Activated CD8-positive, alpha-beta memory T cell treated with anti-CD3 and anti-CD28 coated beads, Interleukin-2, amount 50 U/mL, for 1 hour (primary cell): ENCODE measurements at regions not wholly inside any gene's neighbourhood (a gene's known extent, or its start where the extent isn't known, plus 50 kb on each side); places are given as distances from the start of the nearest gene placed in this dataset.
"Not testable (repeated sequence)": the region's sequence is repeated elsewhere in the genome, so short reads cannot be mapped to it uniquely, and the experiment has no call there.

ENCODE experiments used
- DNase-seq: peaks from one replicate; pipeline ENCODE4 v3.0.0-alpha.2; 2020; ENCODE audit errors: extremely low read depth

GRCh38 chr9:36521148-36521547, 51.5 kb upstream of the MELK start:
- no peak for DNase-seq

GRCh38 chr9:36517131-36517530, 55.6 kb upstream of the MELK start:
- DNase-seq, result no peak

- DNase-seq, result no peak
These were observed 68.5 kb upstream of the MELK start for GRCh38 chr9:36504156-36504555.

GRCh38 chr9:36503172-36504088, 69.3 kb upstream of the MELK start:
- DNase-seq, result no peak

- no peak for DNase-seq
These were observed 71.0 kb upstream of the MELK start for GRCh38 chr9:36501727-36502126.

GRCh38 chr9:36500931-36501330, 71.8 kb upstream of the MELK start:
- not testable (repeated sequence) for DNase-seq

GRCh38 chr9:36499174-36499890, 73.4 kb upstream of the MELK start:
- no peak for DNase-seq

- DNase-seq, result not testable (repeated sequence)
These were observed 79.1 kb upstream of the MELK start for GRCh38 chr9:36493564-36493963.

- DNase-seq, result no peak
These were observed 79.8 kb upstream of the MELK start for GRCh38 chr9:36492865-36493264.

- DNase-seq, result no peak
These were observed 83.2 kb upstream of the MELK start for GRCh38 chr9:36489453-36489852.

- DNase-seq, result no peak
These were observed 84.3 kb upstream of the MELK start for GRCh38 chr9:36488389-36488756.

- DNase-seq, result peak; percentile 62
These were observed 85.0 kb upstream of the MELK start for GRCh38 chr9:36487482-36488388.

GRCh38 chr9:36486933-36487481, 85.7 kb upstream of the MELK start:
- no peak for DNase-seq

- DNase-seq, result no peak
These were observed 86.3 kb upstream of the MELK start for GRCh38 chr9:36486329-36486932.

GRCh38 chr9:36485647-36486328, 85.7 kb upstream of the RNF38 start:
- no peak for DNase-seq

- DNase-seq, result no peak
These were observed 84.1 kb upstream of the RNF38 start for GRCh38 chr9:36484124-36484523.

- DNase-seq, result no peak
These were observed 79.0 kb upstream of the RNF38 start for GRCh38 chr9:36479101-36479500.

GRCh38 chr9:36471359-36471758, 71.3 kb upstream of the RNF38 start:
- no peak for DNase-seq

GRCh38 chr9:36470643-36471290, 70.7 kb upstream of the RNF38 start:
- no peak for DNase-seq

GRCh38 chr9:36463467-36463866, 63.4 kb upstream of the RNF38 start:
- DNase-seq, result no peak
